Keratinocyte (primary cell): ENCODE measurements at regions not wholly inside any gene's neighbourhood (a gene's known extent, or its start where the extent isn't known, plus 50 kb on each side); places are given as distances from the start of the nearest gene placed in this dataset.
"Not testable (repeated sequence)": the region's sequence is repeated elsewhere in the genome, so short reads cannot be mapped to it uniquely, and the experiment has no call there.

Source experiments
- EZH2 ChIP-seq: IDR thresholded peaks from one replicate; pipeline ENCODE4 v1.6.1; 2012; ENCODE audit warnings: inconsistent platforms, mild to moderate bottlenecking, low read length, moderate library complexity
- TF ChIP-seq, protein P1 (sequence below), 3 experiments: IDR thresholded peaks in 1 of 3; conservative IDR thresholded peaks in 1 of 3; optimal IDR thresholded peaks in 1 of 3; 2 replicates in 2 of 3; 3 replicates in 1 of 3; pipeline versions ENCODE3 to v1.5.1; 2011; ENCODE audit warnings: low read length in 3 of 3, mild to moderate bottlenecking in 3 of 3, moderate library complexity in 2 of 3, control low read depth in 1 of 3, inconsistent platforms in 1 of 3; ENCODE audit not compliant: insufficient read depth in 2 of 3; ENCODE audit errors: extremely low read depth in 1 of 3

DNA sequence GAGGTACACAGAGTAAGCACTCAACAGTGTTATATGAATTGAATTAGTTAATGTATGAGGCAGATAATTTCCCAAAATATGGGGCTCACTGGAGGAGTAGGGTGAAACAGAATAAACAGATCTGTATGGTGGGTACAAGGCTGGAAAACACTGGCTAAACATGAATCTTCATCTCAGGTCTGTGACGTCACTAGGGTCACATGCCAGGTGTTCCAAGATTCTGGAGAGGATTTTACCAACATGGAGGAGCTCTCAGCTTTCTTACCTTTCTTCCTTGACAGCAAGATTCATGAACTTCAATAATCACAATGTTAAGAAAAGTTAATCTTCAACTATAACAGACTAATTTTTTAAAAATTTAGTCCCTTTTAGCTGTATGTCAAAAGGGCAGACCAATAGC, 385.3 kb upstream of the EYS start:
- TF ChIP-seq, protein P1, sequence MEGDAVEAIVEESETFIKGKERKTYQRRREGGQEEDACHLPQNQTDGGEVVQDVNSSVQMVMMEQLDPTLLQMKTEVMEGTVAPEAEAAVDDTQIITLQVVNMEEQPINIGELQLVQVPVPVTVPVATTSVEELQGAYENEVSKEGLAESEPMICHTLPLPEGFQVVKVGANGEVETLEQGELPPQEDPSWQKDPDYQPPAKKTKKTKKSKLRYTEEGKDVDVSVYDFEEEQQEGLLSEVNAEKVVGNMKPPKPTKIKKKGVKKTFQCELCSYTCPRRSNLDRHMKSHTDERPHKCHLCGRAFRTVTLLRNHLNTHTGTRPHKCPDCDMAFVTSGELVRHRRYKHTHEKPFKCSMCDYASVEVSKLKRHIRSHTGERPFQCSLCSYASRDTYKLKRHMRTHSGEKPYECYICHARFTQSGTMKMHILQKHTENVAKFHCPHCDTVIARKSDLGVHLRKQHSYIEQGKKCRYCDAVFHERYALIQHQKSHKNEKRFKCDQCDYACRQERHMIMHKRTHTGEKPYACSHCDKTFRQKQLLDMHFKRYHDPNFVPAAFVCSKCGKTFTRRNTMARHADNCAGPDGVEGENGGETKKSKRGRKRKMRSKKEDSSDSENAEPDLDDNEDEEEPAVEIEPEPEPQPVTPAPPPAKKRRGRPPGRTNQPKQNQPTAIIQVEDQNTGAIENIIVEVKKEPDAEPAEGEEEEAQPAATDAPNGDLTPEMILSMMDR (optimal IDR thresholded peaks at IDR 0.05 in 1 of 3, IDR thresholded peaks at IDR 0.05 in 1 of 3, conservative IDR thresholded peaks at IDR 0.05 in 1 of 3; ENCODE audit: extremely low read depth in 1 of 3, insufficient read depth in 2 of 3, low read length in 3 of 3), result not testable (repeated sequence)
- not testable (repeated sequence) for TF ChIP-seq EZH2
